ENCODE measurements at regions not wholly inside any gene's neighbourhood (a gene's known extent, or its start where the extent isn't known, plus 50 kb on each side); places are given as distances from the start of the nearest gene placed in this dataset.

- TF ChIP-seq CTCF (IDR thresholded peaks at IDR 0.05) (no peak), ZFX (IDR thresholded peaks at IDR 0.05; ENCODE audit: borderline replicate concordance) (no peak)
Measured at GRCh38 chr3:30516238-30516637, 90.2 kb upstream of the TGFBR2 start.

Data from 22Rv1 (cell line).